Lower lobe of right lung (tissue), 2 donors: ENCODE measurements at regions not wholly inside any gene's neighbourhood (a gene's known extent, or its start where the extent isn't known, plus 50 kb on each side); places are given as distances from the start of the nearest gene placed in this dataset.

Source experiments
- ATAC-seq, 2 donors: fragments of 200-7000 bp; cut with Tn5 transposase; one replicate each; pipeline ENCODE4 v1.9.1; 2020 to 2022; ENCODE audit warnings: mild to moderate bottlenecking in 2 of 2, moderate library complexity in 2 of 2
- DNase-seq: peaks from one replicate; pipeline ENCODE4 v3.0.0-alpha.2; 2020
- H3K27ac ChIP-seq: fragments of 200-600 bp; one replicate; pipeline ENCODE4 v1.8.0; 2022
- H3K27me3 ChIP-seq: fragments of 200-600 bp; one replicate; pipeline ENCODE4 v1.8.0; 2022; ENCODE audit warnings: low read depth
- H3K36me3 ChIP-seq: fragments of 200-600 bp; one replicate; pipeline ENCODE4 v1.8.0; 2022; ENCODE audit warnings: mild to moderate bottlenecking
- H3K4me1 ChIP-seq: fragments of 200-600 bp; one replicate; pipeline ENCODE4 v1.8.0; 2022
- H3K4me3 ChIP-seq: fragments of 200-600 bp; one replicate; pipeline ENCODE4 v1.8.0; 2022; ENCODE audit warnings: mild to moderate bottlenecking
- H3K9me3 ChIP-seq: fragments of 200-600 bp; one replicate; pipeline ENCODE4 v1.8.0; 2022
- intact Hi-C: fragments of 100-400 bp; cut with DNase I; formaldehyde crosslinking; loops from one replicate; pipeline ENCODE4 v1.11.0; 2022
- TF ChIP-seq, protein P1 (sequence below): fragments of 200-600 bp; IDR thresholded peaks from one replicate; pipeline ENCODE4 v1.8.0; 2022; ENCODE audit warnings: antibody characterized with exemption, mild to moderate bottlenecking
- donor health status: DM: no; HTN: yes; CAD: no; lungs with severe emphysema.

DNA sequence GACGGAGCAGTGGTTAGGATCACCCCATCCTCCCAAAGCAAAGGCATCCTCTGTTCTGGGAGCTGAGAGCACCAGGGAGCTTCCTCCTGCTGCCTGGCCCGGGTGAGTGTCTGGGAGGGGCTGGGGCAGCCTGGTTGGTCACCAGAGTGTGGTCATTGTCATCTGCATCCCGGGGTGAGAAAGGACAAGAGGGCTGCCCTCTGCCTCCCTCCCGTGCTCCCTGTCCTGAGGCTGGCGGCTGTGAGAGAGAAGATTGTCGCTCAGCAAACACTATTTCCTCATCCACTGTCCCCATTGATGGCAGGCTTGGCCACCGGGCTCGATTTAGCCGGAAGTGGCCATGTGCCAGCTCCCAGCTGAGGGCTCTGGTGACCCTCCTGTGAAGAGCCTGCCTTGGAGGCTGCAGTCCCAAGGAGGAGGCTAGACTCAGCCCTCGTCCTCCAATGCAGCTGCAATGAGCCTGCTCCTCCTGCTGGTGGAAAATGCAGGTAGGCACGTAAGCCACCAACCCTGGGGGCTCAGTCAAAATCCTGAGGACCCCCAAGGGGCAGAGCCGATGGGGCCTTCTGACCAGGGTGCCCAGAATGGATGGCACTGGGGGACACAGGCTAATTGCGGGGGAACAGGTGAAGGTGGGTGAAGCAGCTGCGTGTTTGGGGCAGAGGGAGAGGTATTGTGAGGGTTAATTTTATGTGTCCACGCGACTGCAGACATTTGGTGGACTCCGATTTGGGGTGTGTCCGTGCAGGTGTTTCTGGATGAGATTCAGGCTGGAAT lies 155.7 kb downstream of the KIF26A start:
- Histone ChIP-seq H3K27me3 (peaks cover 16% of the 10 kb centered on the region), H3K4me1 (no peaks in the 10 kb centered on the region), H3K9me3 (no peaks in the 10 kb centered on the region), H3K27ac (no peak overlapping the region), H3K36me3 (no peaks in the 10 kb centered on the region), H3K4me3 (no peak overlapping the region)
- intact Hi-C loops: no loop called here
- DNase-seq (peak; percentile 41), ATAC-seq (no peak)
- TF ChIP-seq, protein P1, sequence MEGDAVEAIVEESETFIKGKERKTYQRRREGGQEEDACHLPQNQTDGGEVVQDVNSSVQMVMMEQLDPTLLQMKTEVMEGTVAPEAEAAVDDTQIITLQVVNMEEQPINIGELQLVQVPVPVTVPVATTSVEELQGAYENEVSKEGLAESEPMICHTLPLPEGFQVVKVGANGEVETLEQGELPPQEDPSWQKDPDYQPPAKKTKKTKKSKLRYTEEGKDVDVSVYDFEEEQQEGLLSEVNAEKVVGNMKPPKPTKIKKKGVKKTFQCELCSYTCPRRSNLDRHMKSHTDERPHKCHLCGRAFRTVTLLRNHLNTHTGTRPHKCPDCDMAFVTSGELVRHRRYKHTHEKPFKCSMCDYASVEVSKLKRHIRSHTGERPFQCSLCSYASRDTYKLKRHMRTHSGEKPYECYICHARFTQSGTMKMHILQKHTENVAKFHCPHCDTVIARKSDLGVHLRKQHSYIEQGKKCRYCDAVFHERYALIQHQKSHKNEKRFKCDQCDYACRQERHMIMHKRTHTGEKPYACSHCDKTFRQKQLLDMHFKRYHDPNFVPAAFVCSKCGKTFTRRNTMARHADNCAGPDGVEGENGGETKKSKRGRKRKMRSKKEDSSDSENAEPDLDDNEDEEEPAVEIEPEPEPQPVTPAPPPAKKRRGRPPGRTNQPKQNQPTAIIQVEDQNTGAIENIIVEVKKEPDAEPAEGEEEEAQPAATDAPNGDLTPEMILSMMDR: peak; percentile 23

DNA sequence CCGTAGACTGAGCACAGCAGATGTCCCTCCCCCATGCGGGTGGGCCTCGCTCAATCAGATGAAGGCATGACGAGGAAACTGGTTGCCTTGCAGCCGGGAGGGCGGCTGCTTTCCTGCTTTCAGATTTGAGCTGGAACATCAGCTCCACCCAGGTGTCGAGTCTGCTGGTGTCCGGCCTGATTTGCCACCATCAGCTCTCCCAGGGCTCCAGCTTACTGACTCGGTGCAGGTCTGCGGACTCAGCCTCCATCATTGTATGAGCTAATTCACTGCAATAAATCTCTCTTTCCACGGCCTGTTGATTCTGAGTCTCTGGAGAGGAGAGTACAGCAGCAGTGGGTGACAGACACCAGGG lies 156.2 kb downstream of the KIF26A start:
- ATAC-seq: no peak
- Histone ChIP-seq H3K36me3 (no peaks in the 10 kb centered on the region), H3K4me1 (no peaks in the 10 kb centered on the region), H3K9me3 (no peaks in the 10 kb centered on the region), H3K27ac (no peak overlapping the region), H3K27me3 (peaks cover 16% of the 10 kb centered on the region), H3K4me3 (no peak overlapping the region)
- TF ChIP-seq, protein P1: no peak
- intact Hi-C loops: no loop called here
- no peak for DNase-seq

DNA sequence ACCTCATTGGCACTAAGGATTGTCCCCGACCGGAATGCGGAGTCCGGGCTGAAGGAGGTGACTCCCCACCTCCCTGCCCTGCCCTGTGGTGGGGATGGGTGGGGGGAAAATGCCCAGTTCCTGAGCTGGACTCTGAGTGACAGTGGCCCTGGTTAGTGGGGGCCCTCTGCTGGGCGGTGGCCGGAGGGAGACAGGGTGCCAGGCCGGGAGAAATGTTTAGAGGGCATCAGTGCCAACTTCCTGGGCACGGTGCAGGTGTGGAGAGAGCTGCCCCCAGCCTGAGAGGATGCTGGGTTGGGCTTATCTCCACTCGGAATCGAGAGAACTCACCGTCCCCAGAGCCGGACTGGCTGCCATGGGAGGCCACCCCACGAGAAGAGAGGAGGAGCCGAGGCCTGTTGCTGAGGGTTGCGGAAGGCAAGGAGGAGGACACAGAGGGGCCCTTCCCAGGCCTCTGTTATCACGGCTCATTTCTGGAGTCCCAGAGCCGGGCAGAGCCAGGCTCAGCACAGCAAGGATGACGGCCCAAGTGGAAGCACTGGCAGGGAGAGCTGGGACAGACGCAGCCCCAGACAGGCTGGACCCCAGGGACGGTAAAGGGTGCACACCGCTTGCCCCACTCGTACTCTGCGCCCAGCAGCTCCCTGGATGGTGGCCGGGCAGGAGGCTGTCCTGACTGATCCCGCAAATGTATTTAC lies 156.7 kb downstream of the KIF26A start:
- no peak for ATAC-seq
- Histone ChIP-seq H3K4me3 (no peak overlapping the region), H3K27ac (no peak overlapping the region), H3K9me3 (no peaks in the 10 kb centered on the region), H3K36me3 (no peaks in the 10 kb centered on the region), H3K27me3 (peaks cover 16% of the 10 kb centered on the region), H3K4me1 (peaks cover 3% of the 10 kb centered on the region)
- DNase-seq: peak; percentile 31
- TF ChIP-seq, protein P1: no peak
- intact Hi-C loops: no loop called here

DNA sequence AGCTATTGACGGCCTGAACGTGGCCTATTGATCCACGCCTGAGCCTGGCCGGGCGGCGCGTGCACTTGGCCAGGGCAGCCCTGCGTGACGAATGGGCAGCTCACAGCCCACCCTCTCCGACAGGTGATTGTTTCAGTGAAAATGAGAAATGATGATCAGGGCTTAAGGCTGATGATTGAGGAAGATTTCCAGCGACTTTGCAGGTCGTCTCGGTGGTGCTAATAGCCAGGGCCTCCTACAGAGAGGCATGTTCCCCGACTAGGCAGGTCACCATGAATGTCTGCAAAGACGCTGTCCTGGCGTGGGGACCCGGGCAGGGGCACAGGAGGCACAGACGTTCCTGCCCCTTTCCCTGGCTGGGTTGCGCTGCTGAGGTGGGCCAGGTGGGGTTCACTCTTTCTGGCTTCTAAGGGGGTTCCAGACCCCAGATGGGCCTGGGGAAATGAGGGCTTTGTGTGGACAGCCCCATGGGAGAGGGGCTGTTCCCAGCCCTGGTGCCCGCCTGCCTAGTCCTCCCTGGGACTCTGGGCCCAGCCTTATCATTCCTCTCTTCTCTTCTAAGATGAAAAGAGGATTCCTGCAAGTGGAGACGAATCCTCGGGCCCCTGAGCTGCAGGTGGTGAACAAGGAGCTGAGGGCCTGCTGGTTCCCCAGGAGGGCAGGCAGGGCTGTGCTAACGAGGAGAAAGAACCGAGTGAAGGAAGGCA lies 157.4 kb downstream of the KIF26A start:
- DNase-seq (peak; percentile 26), ATAC-seq (no peak)
- Histone ChIP-seq H3K4me1 (peaks cover 3% of the 10 kb centered on the region), H3K27me3 (peaks cover 16% of the 10 kb centered on the region), H3K4me3 (no peak overlapping the region), H3K27ac (no peak overlapping the region), H3K36me3 (no peaks in the 10 kb centered on the region), H3K9me3 (no peaks in the 10 kb centered on the region)
- intact Hi-C loops: no loop called here
- TF ChIP-seq, protein P1: no peak

DNA sequence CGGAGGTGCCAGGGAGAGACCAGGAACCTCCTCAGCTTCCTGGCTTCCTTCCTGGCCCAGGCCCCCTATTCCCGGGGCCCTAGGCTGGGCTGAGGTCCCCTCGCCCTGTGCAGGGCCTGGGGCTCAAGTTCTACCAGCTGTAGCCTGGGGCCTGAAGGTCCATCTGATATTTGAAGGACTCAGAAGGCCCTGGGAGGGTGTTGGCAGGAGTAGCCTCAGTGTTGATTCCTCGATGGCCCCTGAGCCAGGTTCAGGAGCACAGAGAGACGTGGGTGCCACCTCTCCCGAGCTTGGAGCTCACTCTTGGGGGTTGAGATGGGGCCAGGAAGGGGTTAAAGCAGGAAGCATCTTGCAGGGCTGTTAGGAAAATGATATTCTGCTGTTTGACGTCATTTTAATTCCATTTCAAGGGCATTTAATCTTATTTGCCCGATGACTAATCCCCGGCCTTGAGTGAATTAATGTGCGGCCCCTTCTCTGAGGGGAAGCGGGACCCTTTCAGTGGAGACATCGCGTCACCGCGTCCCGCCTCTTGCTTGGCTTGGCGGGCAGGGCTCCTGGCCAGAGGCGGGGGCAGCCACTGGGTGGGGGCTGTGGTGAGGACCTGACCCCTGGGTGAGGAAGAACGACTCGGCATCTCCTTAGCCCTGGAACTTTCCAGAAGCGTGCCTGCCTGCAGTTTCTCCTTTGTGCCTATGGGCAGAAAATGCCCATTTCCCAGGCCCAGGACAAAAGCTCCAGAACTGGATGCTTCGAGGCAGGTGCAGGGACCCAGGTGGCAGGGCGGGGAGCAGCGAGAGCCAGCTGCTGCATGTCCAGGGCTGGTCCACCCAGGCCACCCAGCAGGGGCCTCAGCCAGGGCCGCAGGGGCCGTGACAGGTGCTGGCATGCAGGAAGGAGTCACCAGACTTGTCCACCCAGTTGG lies 158.3 kb downstream of the KIF26A start:
- no peaks in the 10 kb centered on the region for H3K9me3 ChIP-seq
- peaks cover 3% of the 10 kb centered on the region for H3K4me1 ChIP-seq
- TF ChIP-seq, protein P1: no peak
- no peaks in the 10 kb centered on the region for H3K36me3 ChIP-seq
- no peak overlapping the region for H3K4me3 ChIP-seq
- H3K27ac ChIP-seq: no peak overlapping the region
- intact Hi-C loops: no loop called here
- ATAC-seq (no peak), DNase-seq (peak; percentile 20)
- peaks cover 11% of the 10 kb centered on the region for H3K27me3 ChIP-seq
